ENCODE measurements at regions not wholly inside any gene's neighbourhood (a gene's known extent, or its start where the extent isn't known, plus 50 kb on each side); places are given as distances from the start of the nearest gene placed in this dataset.

- DNase-seq (ENCODE audit: low read depth in 3 of 3) = no peak
Observed at GRCh38 chr3:5069627-5070026, 52.5 kb upstream of the ARL8B start.

DNA sequence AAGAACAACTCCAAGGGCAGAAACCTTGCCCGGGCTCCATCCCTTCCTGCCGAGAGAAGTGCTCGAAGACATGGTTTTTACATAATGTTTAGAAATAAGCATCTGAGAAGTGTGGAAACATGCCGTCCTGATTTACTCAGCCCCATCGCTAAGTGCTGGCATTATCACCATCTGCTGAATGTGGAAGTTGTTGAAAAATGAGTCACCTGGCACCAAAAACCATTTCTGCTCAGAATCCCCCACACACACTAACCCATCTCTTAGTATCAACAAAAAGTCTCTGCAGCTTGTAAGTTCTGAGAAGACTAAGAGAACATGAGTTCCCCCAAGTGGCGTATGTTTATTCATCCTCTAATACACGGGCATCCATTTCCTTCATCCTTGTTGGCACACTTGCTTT, 51.0 kb upstream of the ARL8B start:
- DNase-seq (ENCODE audit: low read depth in 3 of 3) = no peak

DNA sequence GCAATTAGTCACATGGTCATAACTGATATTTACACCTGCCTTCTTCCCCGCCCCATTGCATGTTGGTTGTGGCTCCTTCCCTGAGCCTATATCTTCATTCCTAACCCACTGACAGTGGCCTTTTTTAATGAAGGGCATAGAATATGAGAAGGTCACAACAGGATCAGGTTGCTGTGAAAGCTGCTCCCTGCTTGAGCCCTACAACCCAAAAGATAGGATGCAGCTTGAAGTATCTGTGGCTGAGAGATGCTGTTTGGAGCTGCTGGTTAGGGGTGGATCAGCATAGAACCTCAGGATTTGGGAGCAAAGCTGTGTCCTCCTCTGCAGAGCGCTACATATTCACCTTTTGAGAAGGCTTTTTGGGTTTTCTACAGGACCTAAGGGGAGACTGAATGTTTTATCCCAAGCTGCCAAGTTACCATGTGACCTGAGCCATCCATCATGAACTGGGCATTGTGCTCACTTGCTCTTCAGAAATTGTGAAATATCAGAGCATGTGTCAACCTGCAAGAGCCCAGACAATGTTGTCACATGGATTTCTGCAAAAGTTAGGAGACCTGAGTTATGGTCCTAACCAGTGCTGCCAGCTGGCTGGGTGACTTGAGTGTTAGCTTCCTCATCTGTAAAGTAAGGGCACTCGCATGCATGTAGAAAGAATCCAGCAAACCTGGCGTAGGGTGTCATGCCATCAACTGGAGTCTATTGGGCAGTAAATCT, 49.8 kb upstream of the ARL8B start:
- DNase-seq (ENCODE audit: low read depth in 3 of 3) = no peak
